ENCODE measurements at regions not wholly inside any gene's neighbourhood (a gene's known extent, or its start where the extent isn't known, plus 50 kb on each side); places are given as distances from the start of the nearest gene placed in this dataset.

- DNase-seq, result no peak
- Histone ChIP-seq H3K4me3 (ENCODE audit: low read depth in 2 of 2, low read length in 1 of 2) (no peak overlapping the region), H3K27ac (ENCODE audit: low read depth in 2 of 2, low read length in 1 of 2) (no peak overlapping the region), H3K9ac (no peak overlapping the region), H3K79me2 (ENCODE audit: insufficient read depth) (no peaks in the 10 kb centered on the region), H3K36me3 (replicated peaks in 1 of 2; ENCODE audit: control insufficient read depth in 1 of 2, insufficient read depth in 2 of 2, low read length in 1 of 2) (no peaks in the 10 kb centered on the region), H4K20me1 (ENCODE audit: insufficient read depth) (no peaks in the 10 kb centered on the region), H3F3A (replicated peaks; ENCODE audit: insufficient read depth) (no peaks in the 10 kb centered on the region), H3K9me3 (no peaks in the 10 kb centered on the region), H3K27me3 (ENCODE audit: insufficient read depth) (no peaks in the 10 kb centered on the region), H2AFZ (ENCODE audit: low read depth) (no peak overlapping the region), H3K9me2 (no peaks in the 10 kb centered on the region), H3K4me1 (ENCODE audit: control insufficient read depth in 1 of 2, insufficient read depth in 2 of 2, low read depth in 1 of 2, low read length in 1 of 2) (no peaks in the 10 kb centered on the region; a peak in 1 of 4 replicates), H3K4me2 (no peak overlapping the region)
- ChIA-PET CTCF (interaction anchor here (0.6 to 1.6 kb wide), 2 partner anchors 35 to 525 kb away, joined by 3 to 4 read pairs; no protein-coding TSS in a partner anchor), POLR2A (no interaction called here)
- WGBS (ENCODE audit: low lambda C conversion rate), result 20% methylated on average over 3 of the region's 3 CpGs
- TF ChIP-seq REST (IDR thresholded peaks at IDR 0.05; ENCODE audit: low read depth, low read length) (no peak), SMC3 (IDR thresholded peaks at IDR 0.05; ENCODE audit: low read depth, low read length) (no peak), RFX5 (IDR thresholded peaks at IDR 0.05; ENCODE audit: low read length) (no peak), USF2 (IDR thresholded peaks at IDR 0.05; ENCODE audit: borderline replicate concordance, low read depth, low read length) (no peak), FOSL2 (IDR thresholded peaks at IDR 0.05; ENCODE audit: borderline replicate concordance, low read depth) (no peak), YY1 (IDR thresholded peaks at IDR 0.05; ENCODE audit: low read depth) (no peak), EZH2phosphoT487 (IDR thresholded peaks at IDR 0.05; ENCODE audit: borderline replicate concordance, low read depth) (no peak), FOXJ3 (CRISPR knock-in tag; IDR thresholded peaks at IDR 0.05) (no peak), SIN3A (IDR thresholded peaks at IDR 0.05; ENCODE audit: borderline replicate concordance, low read depth, low read length) (no peak), FOXM1 (IDR thresholded peaks at IDR 0.05; ENCODE audit: low read depth) (no peak), NRF1 (IDR thresholded peaks at IDR 0.05; ENCODE audit: low read depth, low read length) (no peak), GATA2 (CRISPR knock-in tag; IDR thresholded peaks at IDR 0.05) (no peak), ELF1 (IDR thresholded peaks at IDR 0.05) (no peak)
Observed at GRCh38 chr2:129810521-129810920, 168.9 kb upstream of the RAB6C start.

GRCh38 chr2:129812071-129812470 lies 167.4 kb upstream of the RAB6C start:
- no peaks in the 10 kb centered on the region for H3F3A ChIP-seq (replicated peaks; ENCODE audit: insufficient read depth)
- DNase-seq, result no peak
- no peak overlapping the region for H2AFZ ChIP-seq (ENCODE audit: low read depth)
- no peak overlapping the region for H3K4me2 ChIP-seq
- H3K4me1 ChIP-seq (ENCODE audit: control insufficient read depth in 1 of 2, insufficient read depth in 2 of 2, low read depth in 1 of 2, low read length in 1 of 2), result no peaks in the 10 kb centered on the region; a peak in 1 of 4 replicates
- POLR2A ChIA-PET, result no interaction called here
- H3K9ac ChIP-seq, result no peak overlapping the region
- H3K27me3 ChIP-seq (ENCODE audit: insufficient read depth), result no peaks in the 10 kb centered on the region
- no peaks in the 10 kb centered on the region for H3K9me3 ChIP-seq
- no peak overlapping the region for H3K27ac ChIP-seq (ENCODE audit: low read depth in 2 of 2, low read length in 1 of 2)
- CTCF ChIA-PET, result no interaction called here
- no peaks in the 10 kb centered on the region for H3K9me2 ChIP-seq
- no peaks in the 10 kb centered on the region for H3K36me3 ChIP-seq (replicated peaks in 1 of 2; ENCODE audit: control insufficient read depth in 1 of 2, insufficient read depth in 2 of 2, low read length in 1 of 2)
- H3K4me3 ChIP-seq (ENCODE audit: low read depth in 2 of 2, low read length in 1 of 2), result no peak overlapping the region
- H4K20me1 ChIP-seq (ENCODE audit: insufficient read depth), result no peaks in the 10 kb centered on the region
- 50% methylated on average over 4 of the region's 4 CpGs for WGBS (ENCODE audit: low lambda C conversion rate)
- no peaks in the 10 kb centered on the region for H3K79me2 ChIP-seq (ENCODE audit: insufficient read depth)
- TF ChIP-seq NFIC (IDR thresholded peaks at IDR 0.05; ENCODE audit: borderline replicate concordance) (no peak), POLR2AphosphoS5 (IDR thresholded peaks at IDR 0.05; ENCODE audit: low read depth, low read length) (no peak), ZBTB33 (IDR thresholded peaks at IDR 0.05; ENCODE audit: borderline replicate concordance, low read depth) (no peak), ELF1 (IDR thresholded peaks at IDR 0.05) (no peak), IRF3 (IDR thresholded peaks at IDR 0.05; ENCODE audit: low read depth, low read length) (no peak), FOXJ3 (CRISPR knock-in tag; IDR thresholded peaks at IDR 0.05) (no peak), JUND (IDR thresholded peaks at IDR 0.05) (no peak), RCOR1 (IDR thresholded peaks at IDR 0.05; ENCODE audit: low read length) (no peak)

All from SK-N-SH (cell line).